SK-N-SH (cell line): ENCODE measurements at regions not wholly inside any gene's neighbourhood (a gene's known extent, or its start where the extent isn't known, plus 50 kb on each side); places are given as distances from the start of the nearest gene placed in this dataset.

Experiments used
- CTCF ChIA-PET: fragments of 300-600, 350-600 bp; formaldehyde crosslinking; extraction: SDS; loops from one replicate; lab custom pipeline; 2021; lab: Yijun Ruan, JAX
- POLR2A ChIA-PET: fragments of 350-600 bp; sonication (Branson Sonifier 250); formaldehyde crosslinking; extraction: SDS; loops from one replicate; lab custom pipeline; 2020; ENCODE audit warnings: antibody characterized with exemption, inconsistent platforms; lab: Yijun Ruan, JAX
- DNase-seq: peaks from one replicate; pipeline ENCODE4 v3.0.0; 2012
- H2AFZ ChIP-seq: fragments of 200-600 bp; sonication (generic); 2 replicates; pipeline ENCODE4 v1.8.1; 2016; ENCODE audit warnings: antibody characterized with exemption, mild to moderate bottlenecking, low read depth
- H3F3A ChIP-seq: fragments of 200-600 bp; sonication (generic); replicated peaks from 2 replicates; pipeline ENCODE3; 2016; ENCODE audit warnings: antibody characterized with exemption, mild to moderate bottlenecking; ENCODE audit not compliant: insufficient read depth
- H3K27ac ChIP-seq, 2 experiments: fragments of 200-500 bp in 1 of 2; fragments of 200-600 bp in 1 of 2; sonication (Bioruptor generic) in 1 of 2; sonication (generic), shearing (Covaris generic) in 1 of 2; 2 replicates each; pipeline versions ENCODE4 v1.5.1 to v1.6.1; 2014 to 2016; ENCODE audit warnings: low read depth in 2 of 2, inconsistent platforms in 1 of 2, low read length in 1 of 2, mild to moderate bottlenecking in 1 of 2, mixed read lengths in 1 of 2
- H3K27me3 ChIP-seq: fragments of 200-600 bp; sonication (generic), shearing (Covaris generic); 2 replicates; pipeline ENCODE4 v1.6.1; 2016; ENCODE audit warnings: mixed run types; ENCODE audit not compliant: insufficient read depth
- H3K36me3 ChIP-seq, 2 experiments: fragments of 200-500 bp in 1 of 2; fragments of 200-600 bp in 1 of 2; sonication (Bioruptor generic) in 1 of 2; sonication (generic) in 1 of 2; replicated peaks in 1 of 2; 2 replicates each; pipeline versions ENCODE3 to v1.5.1; 2014 to 2016; ENCODE audit warnings: low read length in 1 of 2, mild to moderate bottlenecking in 1 of 2; ENCODE audit not compliant: insufficient read depth in 2 of 2, control insufficient read depth in 1 of 2
- H3K4me1 ChIP-seq, 2 experiments: fragments of 200-500 bp in 1 of 2; fragments of 200-600 bp in 1 of 2; sonication (Bioruptor generic) in 1 of 2; sonication (generic), shearing (Covaris generic) in 1 of 2; 2 replicates each; pipeline versions ENCODE4 v1.5.1 to v1.6.1; 2014 to 2016; ENCODE audit warnings: low read depth in 1 of 2, low read length in 1 of 2, mixed run types in 1 of 2; ENCODE audit not compliant: insufficient read depth in 2 of 2, control insufficient read depth in 1 of 2
- H3K4me2 ChIP-seq: fragments of 200-600 bp; sonication (generic), shearing (Covaris generic); 2 replicates; pipeline ENCODE4 v1.6.1; 2017; ENCODE audit warnings: mixed run types
- H3K4me3 ChIP-seq, 2 experiments: fragments of 200-500 bp in 1 of 2; fragments of 200-600 bp in 1 of 2; sonication (Bioruptor generic) in 1 of 2; sonication (generic), shearing (Covaris generic) in 1 of 2; 2 replicates each; pipeline versions ENCODE4 v1.5.1 to v1.8.1; 2014 to 2016; ENCODE audit warnings: low read depth in 2 of 2, inconsistent platforms in 1 of 2, low read length in 1 of 2, mild to moderate bottlenecking in 1 of 2, mixed read lengths in 1 of 2, moderate library complexity in 1 of 2
- H3K79me2 ChIP-seq: fragments of 200-600 bp; sonication (generic); 2 replicates; pipeline ENCODE4 v1.8.1; 2017; ENCODE audit warnings: mild to moderate bottlenecking; ENCODE audit not compliant: insufficient read depth
- H3K9ac ChIP-seq: fragments of 200-600 bp; sonication (generic); 2 replicates; pipeline ENCODE4 v1.6.1; 2017; ENCODE audit warnings: mixed run types
- H3K9me2 ChIP-seq: fragments of 200-600 bp; sonication (generic); 2 replicates; pipeline ENCODE4 v1.6.1; 2017; ENCODE audit warnings: mixed run types
- H3K9me3 ChIP-seq: fragments of 200-600 bp; sonication (generic); 2 replicates; pipeline ENCODE4 v1.6.1; 2017; ENCODE audit warnings: mixed run types, mild to moderate bottlenecking, moderate library complexity
- H4K20me1 ChIP-seq: fragments of 200-600 bp; sonication (generic); 2 replicates; pipeline ENCODE4 v1.6.1; 2017; ENCODE audit warnings: mild to moderate bottlenecking, mixed run types; ENCODE audit not compliant: insufficient read depth
- ELF1 ChIP-seq: IDR thresholded peaks from 2 replicates; pipeline ENCODE4 v1.4.0; 2012
- EP300 ChIP-seq, 2 experiments: IDR thresholded peaks; 2 replicates each; pipeline versions ENCODE4 v1.4.0 to v1.6.1; 2012; ENCODE audit warnings: borderline replicate concordance in 1 of 2, low read depth in 1 of 2, low read length in 1 of 2
- FOSL2 ChIP-seq: IDR thresholded peaks from 2 replicates; pipeline ENCODE4 v1.4.0; 2012; ENCODE audit warnings: low read depth, mild to moderate bottlenecking, moderate library complexity, borderline replicate concordance
- FOXJ3 ChIP-seq: sonication (generic); formaldehyde crosslinking; IDR thresholded peaks from 2 replicates; pipeline ENCODE4 v1.5.1; 2020; ENCODE audit warnings: mild to moderate bottlenecking, missing genetic modification reagents
- GABPA ChIP-seq: IDR thresholded peaks from 2 replicates; pipeline ENCODE4 v1.4.0; 2012; ENCODE audit warnings: low read depth, mild to moderate bottlenecking
- IRF3 ChIP-seq: fragments of 150-350 bp; IDR thresholded peaks from 2 replicates; pipeline ENCODE4 v1.6.1; 2016; ENCODE audit warnings: mild to moderate bottlenecking, low read depth, low read length
- JUND ChIP-seq: IDR thresholded peaks from 2 replicates; pipeline ENCODE4 v1.4.0; 2012
- MAX ChIP-seq: IDR thresholded peaks from 2 replicates; pipeline ENCODE4 v1.4.0; 2012; ENCODE audit warnings: low read depth
- MEF2A ChIP-seq: IDR thresholded peaks from 2 replicates; pipeline ENCODE4 v1.4.0; 2012; ENCODE audit warnings: low read depth, borderline replicate concordance
- NFIC ChIP-seq: IDR thresholded peaks from 2 replicates; pipeline ENCODE4 v1.4.0; 2012; ENCODE audit warnings: borderline replicate concordance
- PBX3 ChIP-seq: IDR thresholded peaks from 2 replicates; pipeline ENCODE4; 2012
- POLR2AphosphoS5 ChIP-seq: IDR thresholded peaks from 2 replicates; pipeline ENCODE4 v1.6.1; 2012; ENCODE audit warnings: low read depth, low read length
- RCOR1 ChIP-seq: fragments of 150-350 bp; IDR thresholded peaks from 2 replicates; pipeline ENCODE4 v1.6.1; 2017; ENCODE audit warnings: antibody characterized with exemption, low read length
- RXRA ChIP-seq: IDR thresholded peaks from 2 replicates; pipeline ENCODE4 v1.4.0; 2012; ENCODE audit warnings: low read depth, mild to moderate bottlenecking, borderline replicate concordance
- SIN3A ChIP-seq: IDR thresholded peaks from 2 replicates; pipeline ENCODE4 v1.6.1; 2012; ENCODE audit warnings: low read depth, mild to moderate bottlenecking, low read length, moderate library complexity, borderline replicate concordance
- SMC3 ChIP-seq: IDR thresholded peaks from 2 replicates; pipeline ENCODE4 v1.6.1; 2012; ENCODE audit warnings: low read depth, low read length, improper control_type of control experiment
- TCF12 ChIP-seq: IDR thresholded peaks from 2 replicates; pipeline ENCODE4 v1.4.0; 2012
- YY1 ChIP-seq: IDR thresholded peaks from 2 replicates; pipeline ENCODE4 v1.4.0; 2012; ENCODE audit warnings: low read depth, mild to moderate bottlenecking
- WGBS: methylation state at CpG from one replicate; pipeline ENCODE4 v1.1.6; 2017; ENCODE audit warnings: low lambda C conversion rate; 5-methylcytosine and 5-hydroxymethylcytosine counted together

GRCh38 chr1:59238333-59238934 lies 58.5 kb upstream of the FGGY start:
- 61% methylated on average over 5 of the region's 5 CpGs for WGBS
- H3K79me2 ChIP-seq, result no peaks in the 10 kb centered on the region
- H3K36me3 ChIP-seq, result no peaks in the 10 kb centered on the region
- H3K27me3 ChIP-seq, result no peaks in the 10 kb centered on the region
- ChIA-PET POLR2A (no interaction called here), CTCF (no interaction called here)
- peaks cover 0 to 6% of the 10 kb centered on the region in 2 experiments; a peak in 1 of 4 replicates for H3K4me1 ChIP-seq
- H3K27ac ChIP-seq, result no peak overlapping the region
- H3K9me2 ChIP-seq, result no peaks in the 10 kb centered on the region
- no peaks in the 10 kb centered on the region for H3K9me3 ChIP-seq
- no peak for DNase-seq
- H3K4me3 ChIP-seq, result no peak overlapping the region
- no peak for TF ChIP-seq MEF2A
- TF ChIP-seq MAX, result no peak
- no peak for TF ChIP-seq FOXJ3 (CRISPR knock-in tag)
- no peak for TF ChIP-seq IRF3
- peak; percentile 25; the same call in 1 of the 2 replicates for TF ChIP-seq POLR2AphosphoS5
- TF ChIP-seq EP300 (IDR thresholded peaks at IDR 0.05; ENCODE audit: borderline replicate concordance in 1 of 2, low read depth in 1 of 2, low read length in 1 of 2), result peak in 1 of 2 experiments; percentile 38; a peak in 1 of 4 replicates
- peak; percentile 67 for TF ChIP-seq JUND
- 0 out of 2 replicates have a peak, but pooled peaks have one; percentile 23 for TF ChIP-seq SIN3A
- no peak for TF ChIP-seq SMC3
- TF ChIP-seq ELF1, result no peak
- TF ChIP-seq FOSL2, result peak; percentile 43; the same call in 1 of the 2 replicates
- peak; percentile 91 for TF ChIP-seq PBX3
- TF ChIP-seq GABPA, result no peak
- peak; percentile 47 for TF ChIP-seq TCF12
- H3K4me2 ChIP-seq, result no peak overlapping the region
- H3K9ac ChIP-seq, result no peak overlapping the region
- H4K20me1 ChIP-seq, result no peaks in the 10 kb centered on the region
- H2AFZ ChIP-seq, result no peak overlapping the region
- H3F3A ChIP-seq, result no peaks in the 10 kb centered on the region

- Histone ChIP-seq H3K27ac (no peak overlapping the region), H4K20me1 (no peaks in the 10 kb centered on the region), H3K9me3 (no peaks in the 10 kb centered on the region), H3F3A (no peaks in the 10 kb centered on the region), H3K9ac (no peak overlapping the region), H3K4me2 (no peak overlapping the region), H2AFZ (no peak overlapping the region), H3K36me3 (no peaks in the 10 kb centered on the region), H3K27me3 (no peaks in the 10 kb centered on the region), H3K9me2 (no peaks in the 10 kb centered on the region), H3K4me1 (peaks cover 0 to 6% of the 10 kb centered on the region in 2 experiments; a peak in 1 of 4 replicates), H3K4me3 (no peak overlapping the region), H3K79me2 (no peaks in the 10 kb centered on the region)
- no peak for TF ChIP-seq FOSL2
- TF ChIP-seq RCOR1, result no peak
- TF ChIP-seq NFIC, result no peak
- TF ChIP-seq GABPA, result no peak
- no peak for TF ChIP-seq RXRA
- no peak for TF ChIP-seq MAX
- no peak for TF ChIP-seq ELF1
- no peak for TF ChIP-seq JUND
- TF ChIP-seq YY1, result no peak
- ChIA-PET POLR2A (no interaction called here), CTCF (no interaction called here)
- no peak for DNase-seq
- 98% methylated on average over 2 of the region's 2 CpGs for WGBS
Observed at GRCh38 chr1:59238993-59239392, 57.9 kb upstream of the FGGY start.
